ENCODE measurements at regions not wholly inside any gene's neighbourhood (a gene's known extent, or its start where the extent isn't known, plus 50 kb on each side); places are given as distances from the start of the nearest gene placed in this dataset.

GRCh38 chr2:66869076-66869475, 434.2 kb downstream of the MEIS1 start:
- H3K4me1 ChIP-seq (ENCODE audit: control insufficient read depth in 2 of 2, insufficient read depth in 2 of 2, low read length in 2 of 2): no peaks in the 10 kb centered on the region
- WGBS (ENCODE audit: insufficient coverage): 100% methylated on average over 3 of the region's 3 CpGs
- TF ChIP-seq EZH2 (IDR thresholded peaks at IDR 0.05; ENCODE audit: borderline replicate concordance, insufficient read depth, low read depth, low read length, poor library complexity, severe bottlenecking) (no peak), CTCF (IDR thresholded peaks at IDR 0.05) (no peak)
- no peaks in the 10 kb centered on the region for H3K4me1 Mint-ChIP-seq
- intact Hi-C loops (cut with micrococcal nuclease): no loop called here
- no peak overlapping the region for H3K9ac ChIP-seq (ENCODE audit: low read length)
- POLR2A ChIA-PET: no interaction called here
- no peaks in the 10 kb centered on the region for H4K20me1 ChIP-seq (ENCODE audit: control insufficient read depth, insufficient read depth, low read length, poor library complexity, severe bottlenecking)
- H3K27ac ChIP-seq (ENCODE audit: low read length in 2 of 2): no peak overlapping the region
- H3K27me3 ChIP-seq (replicated peaks in 1 of 4; ENCODE audit: control extremely low read depth in 1 of 4, control insufficient read depth in 3 of 4, insufficient read depth in 4 of 4, low read length in 3 of 4): no peaks in the 10 kb centered on the region
- no peaks in the 10 kb centered on the region for H3K9me3 Mint-ChIP-seq (ENCODE audit: insufficient read depth)
- no peak overlapping the region for H2AFZ ChIP-seq (ENCODE audit: insufficient read depth, low read depth, low read length, poor library complexity, severe bottlenecking)
- H3K4me3 Mint-ChIP-seq: no peak overlapping the region
- H3K27ac Mint-ChIP-seq: no peak overlapping the region
- CTCF ChIA-PET: no interaction called here
- no peak for DNase-seq
- no peak overlapping the region for H3K4me2 ChIP-seq (replicated peaks; ENCODE audit: low read depth, low read length, poor library complexity, severe bottlenecking)
- no peaks in the 10 kb centered on the region for H3K27me3 Mint-ChIP-seq
- no peaks in the 10 kb centered on the region for H3K79me2 ChIP-seq (ENCODE audit: control insufficient read depth, insufficient read depth, low read length)
- no peak overlapping the region for H3K4me3 ChIP-seq (ENCODE audit: control extremely low read depth in 1 of 5, extremely low read depth in 1 of 5, insufficient read depth in 1 of 5, low read depth in 2 of 5, low read length in 4 of 5)
- no peaks in the 10 kb centered on the region for H3K36me3 ChIP-seq (replicated peaks in 1 of 2; ENCODE audit: control extremely low read depth in 1 of 2, control insufficient read depth in 1 of 2, extremely low read depth in 1 of 2, insufficient read depth in 2 of 2, low read length in 1 of 2)
- ATAC-seq (ENCODE audit: low read depth): no peak
- no peaks in the 10 kb centered on the region for H3K9me3 ChIP-seq (ENCODE audit: control extremely low read depth in 1 of 3, control insufficient read depth in 2 of 3, insufficient read depth in 1 of 3, low read length in 2 of 3)

DNA sequence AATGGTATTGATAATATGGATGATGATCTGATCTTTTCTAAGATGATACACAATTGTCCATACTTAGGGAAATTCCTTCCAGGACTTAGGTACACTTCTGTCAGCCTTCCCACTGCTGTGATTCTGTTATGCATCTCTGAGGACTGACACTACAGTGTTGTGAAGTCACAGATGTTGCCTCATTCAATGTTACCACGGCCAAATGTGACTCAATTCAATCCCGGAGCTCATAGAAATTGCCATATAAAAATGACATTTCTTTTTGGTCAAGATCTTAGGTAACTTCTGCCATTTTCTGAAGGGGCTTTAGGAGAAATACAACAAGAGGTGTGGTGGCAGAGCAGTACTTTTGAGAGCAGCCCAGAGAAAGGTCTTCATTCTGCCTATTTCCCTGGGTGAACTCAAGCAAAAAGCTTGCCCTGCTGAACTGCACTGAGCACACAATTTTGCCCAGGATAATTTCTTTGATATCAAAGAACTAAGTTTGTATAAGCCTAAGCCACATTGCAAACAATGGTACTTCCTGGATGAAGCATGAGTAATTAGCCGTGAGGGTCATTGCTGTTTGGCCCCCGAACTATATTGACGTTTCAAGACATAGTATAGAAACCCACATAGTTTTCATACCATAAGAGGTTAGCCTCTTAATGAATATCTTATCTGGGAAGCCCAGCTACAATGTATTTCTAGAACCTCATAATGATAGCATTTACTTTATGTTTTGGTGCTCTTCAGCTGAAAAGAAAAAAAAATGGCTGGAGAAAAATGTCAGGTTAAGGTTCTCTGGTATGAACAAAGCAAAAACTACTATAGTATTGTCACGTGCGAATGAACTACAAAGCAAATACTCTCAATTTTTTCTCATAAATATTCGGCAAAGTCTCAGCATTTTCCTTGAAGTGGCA, 437.4 kb downstream of the MEIS1 start:
- Histone ChIP-seq H3K9me3 (ENCODE audit: control extremely low read depth in 1 of 3, control insufficient read depth in 2 of 3, insufficient read depth in 1 of 3, low read length in 2 of 3) (no peaks in the 10 kb centered on the region), H3K4me3 (ENCODE audit: control extremely low read depth in 1 of 5, extremely low read depth in 1 of 5, insufficient read depth in 1 of 5, low read depth in 2 of 5, low read length in 4 of 5) (no peak overlapping the region), H4K20me1 (ENCODE audit: control insufficient read depth, insufficient read depth, low read length, poor library complexity, severe bottlenecking) (no peaks in the 10 kb centered on the region), H2AFZ (ENCODE audit: insufficient read depth, low read depth, low read length, poor library complexity, severe bottlenecking) (no peak overlapping the region), H3K4me1 (ENCODE audit: control insufficient read depth in 2 of 2, insufficient read depth in 2 of 2, low read length in 2 of 2) (no peaks in the 10 kb centered on the region), H3K27me3 (replicated peaks in 1 of 4; ENCODE audit: control extremely low read depth in 1 of 4, control insufficient read depth in 3 of 4, insufficient read depth in 4 of 4, low read length in 3 of 4) (no peaks in the 10 kb centered on the region), H3K36me3 (replicated peaks in 1 of 2; ENCODE audit: control extremely low read depth in 1 of 2, control insufficient read depth in 1 of 2, extremely low read depth in 1 of 2, insufficient read depth in 2 of 2, low read length in 1 of 2) (no peaks in the 10 kb centered on the region), H3K9ac (ENCODE audit: low read length) (no peak overlapping the region), H3K4me2 (replicated peaks; ENCODE audit: low read depth, low read length, poor library complexity, severe bottlenecking) (no peak overlapping the region), H3K27ac (ENCODE audit: low read length in 2 of 2) (no peak overlapping the region), H3K79me2 (ENCODE audit: control insufficient read depth, insufficient read depth, low read length) (no peaks in the 10 kb centered on the region)
- WGBS (ENCODE audit: insufficient coverage): 83% methylated on average over 2 of the region's 8 CpGs
- ATAC-seq (ENCODE audit: low read depth) (no peak), DNase-seq (no peak)
- Mint-ChIP-seq H3K27me3 (no peaks in the 10 kb centered on the region), H3K4me3 (no peak overlapping the region), H3K4me1 (no peaks in the 10 kb centered on the region), H3K27ac (no peak overlapping the region), H3K9me3 (ENCODE audit: insufficient read depth) (no peaks in the 10 kb centered on the region)
- no peak for TF ChIP-seq EZH2 (IDR thresholded peaks at IDR 0.05; ENCODE audit: borderline replicate concordance, insufficient read depth, low read depth, low read length, poor library complexity, severe bottlenecking)
- TF ChIP-seq CTCF (IDR thresholded peaks at IDR 0.05): no peak
- intact Hi-C loops (cut with micrococcal nuclease): no loop called here
- ChIA-PET CTCF (no interaction called here), POLR2A (no interaction called here)
